ENCODE measurements at regions not wholly inside any gene's neighbourhood (a gene's known extent, or its start where the extent isn't known, plus 50 kb on each side); places are given as distances from the start of the nearest gene placed in this dataset.

DNA sequence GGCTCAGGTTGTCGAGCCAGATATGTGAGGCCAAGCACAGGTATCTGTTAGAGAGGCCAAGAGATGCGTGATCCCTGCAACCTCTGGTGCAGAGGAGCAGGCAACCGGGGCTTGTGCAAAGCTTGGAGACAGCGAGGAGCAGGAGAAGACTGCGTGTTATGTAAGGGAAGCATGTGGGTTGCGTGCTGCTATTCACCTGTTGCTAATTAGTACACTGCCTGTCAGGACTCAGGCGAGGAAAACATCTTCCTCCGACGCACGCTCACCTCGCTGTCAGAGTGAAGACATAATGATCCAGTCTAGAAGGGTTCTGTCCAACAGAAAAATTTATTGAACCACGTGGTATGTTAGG is 102.5 kb downstream of the HNRNPLL start:
- TF ChIP-seq CTCF (IDR thresholded peaks at IDR 0.05; ENCODE audit: poor library complexity), result no peak
- no peak for TF ChIP-seq EZH2 (IDR thresholded peaks at IDR 0.05; ENCODE audit: borderline replicate concordance)

Data from hepatocyte (in vitro differentiated cells).